ENCODE measurements at regions not wholly inside any gene's neighbourhood (a gene's known extent, or its start where the extent isn't known, plus 50 kb on each side); places are given as distances from the start of the nearest gene placed in this dataset.

GRCh38 chr2:22273853-22274252 is 1111.1 kb upstream of the KLHL29 start:
- no peak for DNase-seq

GRCh38 chr2:22274661-22275060 is 1110.3 kb upstream of the KLHL29 start:
- DNase-seq: no peak

GRCh38 chr2:22276696-22277095 is 1108.3 kb upstream of the KLHL29 start:
- no peak for DNase-seq

- no peak for DNase-seq
Measured at GRCh38 chr2:22279541-22279940, 1105.4 kb upstream of the KLHL29 start.

GRCh38 chr2:22281033-22281432 is 1103.9 kb upstream of the KLHL29 start:
- DNase-seq: peak; percentile 84

GRCh38 chr2:22282220-22282619 is 1102.8 kb upstream of the KLHL29 start:
- no peak for DNase-seq

DNA sequence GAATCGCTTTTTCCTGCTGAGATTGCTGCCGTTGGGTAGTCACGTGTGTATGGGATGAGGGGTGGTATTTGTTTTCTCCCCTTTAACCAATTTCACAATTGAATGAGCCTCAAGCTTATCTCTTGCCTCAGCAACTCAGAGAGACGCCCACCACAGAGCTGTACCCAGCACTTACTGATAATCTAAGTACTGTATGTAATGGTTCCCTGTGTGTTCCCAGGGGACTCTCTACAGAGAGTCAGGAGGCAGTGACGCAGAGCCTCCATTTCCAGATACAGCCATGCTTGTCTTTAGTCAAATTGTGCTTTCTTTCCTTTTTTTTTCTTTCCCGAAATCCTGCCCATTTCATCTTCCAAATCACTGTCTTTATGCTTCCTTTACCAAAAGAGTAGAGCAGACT is 1102.1 kb upstream of the KLHL29 start:
- no peak for DNase-seq

DNA sequence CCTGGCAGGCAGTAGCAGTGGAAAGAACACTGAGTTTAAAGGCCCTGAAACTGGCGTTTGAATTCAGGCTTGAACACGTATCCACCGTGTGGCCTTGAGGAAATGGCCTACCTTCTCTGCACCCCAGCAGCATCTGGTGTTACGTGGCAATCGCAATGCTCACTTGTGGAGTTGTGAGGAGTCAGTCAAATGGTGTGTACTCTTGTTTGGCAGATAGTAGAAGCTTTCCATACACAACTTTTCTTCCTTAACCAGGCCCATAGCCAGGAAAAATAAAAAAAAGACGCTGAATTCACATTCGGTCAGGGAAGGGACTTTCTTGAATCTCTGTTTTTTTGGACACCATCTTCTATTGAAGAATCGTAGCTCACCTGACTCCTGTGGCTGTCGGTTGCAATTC is 1101.5 kb upstream of the KLHL29 start:
- DNase-seq: peak; percentile 46

DNA sequence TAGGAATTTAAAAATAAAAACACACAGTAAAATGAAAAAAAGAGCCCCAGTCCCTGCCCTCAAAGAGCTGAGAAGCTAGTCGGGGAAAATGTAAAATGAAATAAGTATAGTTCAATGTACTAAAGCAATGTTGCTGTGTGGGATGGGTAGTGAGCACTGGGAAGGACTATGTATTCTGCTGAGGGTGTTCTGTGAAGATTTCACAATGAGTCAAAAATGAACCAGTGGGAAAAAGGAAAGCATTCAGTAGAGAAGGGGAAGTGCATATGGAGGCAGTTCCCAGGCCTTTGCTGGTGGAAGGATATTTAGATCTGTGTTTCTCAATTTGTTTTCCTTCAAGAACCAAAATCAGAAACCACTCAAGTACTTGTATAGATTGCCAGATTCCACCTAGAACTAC is 1094.7 kb upstream of the KLHL29 start:
- no peak for DNase-seq

DNA sequence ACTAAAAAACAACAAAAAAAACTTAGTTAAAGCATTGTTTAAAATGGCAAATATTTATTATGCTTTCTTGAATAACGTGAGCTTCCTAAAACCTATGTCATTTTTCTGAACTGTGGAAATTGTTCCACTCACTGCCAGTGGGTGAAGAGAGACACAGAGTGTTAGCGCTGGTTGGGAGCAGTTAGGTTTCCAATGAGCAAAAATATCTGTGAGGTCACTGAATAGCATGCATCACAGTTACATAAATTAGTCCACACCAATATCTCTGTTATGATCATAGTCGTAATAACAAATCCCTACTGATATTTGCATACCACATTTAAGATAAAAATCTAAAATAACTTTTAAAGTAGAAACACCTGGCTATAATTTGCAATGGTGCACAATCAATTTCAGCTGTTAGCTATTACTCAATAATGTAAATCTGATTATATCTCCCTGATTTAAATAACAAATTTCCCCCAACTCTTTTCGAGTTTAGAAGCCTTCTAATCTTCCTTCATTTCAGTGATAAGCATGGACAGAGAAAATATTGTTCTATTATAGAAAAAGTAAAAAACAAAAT is 1094.0 kb upstream of the KLHL29 start:
- no peak for DNase-seq

DNA sequence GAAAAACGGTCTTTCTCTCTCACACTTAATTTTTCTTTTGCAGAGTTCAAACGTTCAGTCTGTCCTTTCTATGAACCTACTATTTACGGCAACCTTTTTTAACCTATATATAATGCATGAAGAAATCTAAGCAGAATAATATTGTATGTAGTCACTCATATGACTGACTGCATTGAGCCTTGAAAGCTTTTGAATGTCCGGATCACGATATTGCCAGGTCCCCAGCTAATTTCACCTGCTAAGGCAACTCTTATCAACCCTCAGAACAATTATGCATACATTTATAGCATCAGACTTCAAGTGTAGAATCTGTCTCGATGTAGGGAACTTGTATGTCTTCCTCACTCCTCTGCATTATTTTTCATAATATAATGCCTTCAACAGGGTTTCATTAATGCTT is 1083.8 kb upstream of the KLHL29 start:
- DNase-seq: no peak

DNA sequence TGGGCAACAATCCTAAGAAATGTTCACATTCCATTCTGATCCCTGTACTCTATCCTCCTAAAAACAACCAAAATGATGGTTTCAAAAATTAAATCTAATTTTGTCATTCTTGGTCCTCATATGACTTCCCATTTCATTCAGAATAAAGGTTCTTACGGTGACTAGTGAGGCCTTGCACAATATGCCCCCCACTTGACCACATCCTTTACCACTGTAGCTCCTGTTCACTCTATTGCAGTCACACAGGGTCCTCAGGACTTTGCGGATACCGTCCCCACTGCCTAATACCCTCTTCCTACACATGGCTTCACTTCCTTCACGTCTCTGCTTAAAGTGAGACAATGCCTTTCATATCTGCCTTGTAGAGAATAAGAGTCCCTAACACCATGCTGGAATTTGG is 1058.7 kb upstream of the KLHL29 start:
- DNase-seq: no peak

- peak; percentile 59 for DNase-seq
Measured at GRCh38 chr2:22329211-22330154, 1055.5 kb upstream of the KLHL29 start.

GRCh38 chr2:22336414-22336813 is 1048.6 kb upstream of the KLHL29 start:
- no peak for DNase-seq

GRCh38 chr2:22340716-22341115 is 1044.3 kb upstream of the KLHL29 start:
- DNase-seq: no peak

DNA sequence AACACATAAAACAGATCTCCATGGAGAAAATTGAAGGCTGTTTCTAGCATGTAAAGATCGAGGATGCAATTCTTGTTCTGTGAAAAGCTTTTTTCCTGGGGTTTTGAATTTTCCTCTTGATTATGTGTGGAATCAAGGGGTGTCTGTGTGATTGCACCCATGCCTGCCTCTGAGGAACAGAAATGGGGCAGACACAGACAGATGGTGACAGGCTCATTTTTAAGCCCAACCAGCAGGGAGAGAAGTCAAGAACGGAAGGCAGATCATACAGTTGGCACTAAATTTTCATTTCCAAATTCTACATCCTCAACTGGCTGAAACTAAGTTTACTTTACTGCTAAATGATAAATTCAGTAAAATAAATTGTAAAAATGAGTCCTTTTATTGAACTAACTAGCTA is 1037.7 kb upstream of the KLHL29 start:
- DNase-seq: no peak

GRCh38 chr2:22350621-22351020 is 1034.4 kb upstream of the KLHL29 start:
- no peak for DNase-seq

DNA sequence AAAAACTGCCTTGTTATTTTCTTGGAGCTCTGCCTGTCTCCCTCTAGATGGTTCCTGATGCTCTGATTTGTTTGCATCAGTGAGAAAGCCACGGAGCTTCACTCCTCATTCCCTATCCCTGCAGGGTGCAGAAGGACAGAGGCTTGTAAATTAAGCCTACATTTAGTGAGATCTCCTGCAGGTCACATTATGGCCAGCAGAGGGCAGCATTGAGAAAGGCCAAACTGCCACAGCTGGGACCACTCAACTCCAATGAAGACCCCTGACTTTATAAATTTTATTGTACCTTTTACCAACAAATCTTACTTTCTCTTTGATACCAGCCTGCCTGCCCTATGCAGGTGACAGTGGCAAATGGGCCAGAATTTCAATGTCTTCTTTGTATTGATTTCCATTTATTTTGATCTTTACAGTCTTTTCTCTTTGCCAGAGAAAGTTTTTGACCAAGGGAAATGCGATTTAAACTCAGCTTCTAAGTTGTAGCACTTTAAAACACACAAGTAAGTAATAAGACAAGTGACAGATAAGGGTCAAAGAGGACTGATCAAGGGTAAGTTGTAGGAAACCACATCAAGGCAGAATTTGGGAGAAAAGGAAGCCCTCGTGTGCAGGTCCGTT is 1029.1 kb upstream of the KLHL29 start:
- DNase-seq: peak; percentile 77

- DNase-seq: peak; percentile 32
Measured at GRCh38 chr2:22359071-22359672, 1025.8 kb upstream of the KLHL29 start.

- DNase-seq: no peak
Measured at GRCh38 chr2:22360735-22361374, 1024.1 kb upstream of the KLHL29 start.

DNA sequence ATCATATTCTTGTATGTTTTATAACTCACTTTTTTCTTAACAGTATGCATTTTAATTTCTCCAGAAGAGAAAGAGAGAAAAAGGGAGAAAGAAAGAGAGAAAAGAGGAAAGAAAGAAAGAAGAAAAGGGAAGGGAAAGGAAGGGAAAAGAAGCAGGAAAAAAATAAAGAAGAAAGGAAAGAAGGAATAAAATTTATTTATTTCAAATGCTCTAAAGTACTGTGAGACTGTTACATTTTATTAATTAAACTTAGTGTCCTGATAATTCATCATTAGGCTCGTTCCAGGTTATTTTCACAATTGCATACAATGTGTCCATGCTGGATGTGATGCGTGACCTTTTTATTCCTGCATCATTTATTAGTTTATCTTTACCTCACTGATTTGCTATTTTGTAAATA is 1023.4 kb upstream of the KLHL29 start:
- DNase-seq: no peak

GRCh38 chr2:22375096-22375495 is 1009.9 kb upstream of the KLHL29 start:
- no peak for DNase-seq

DNA sequence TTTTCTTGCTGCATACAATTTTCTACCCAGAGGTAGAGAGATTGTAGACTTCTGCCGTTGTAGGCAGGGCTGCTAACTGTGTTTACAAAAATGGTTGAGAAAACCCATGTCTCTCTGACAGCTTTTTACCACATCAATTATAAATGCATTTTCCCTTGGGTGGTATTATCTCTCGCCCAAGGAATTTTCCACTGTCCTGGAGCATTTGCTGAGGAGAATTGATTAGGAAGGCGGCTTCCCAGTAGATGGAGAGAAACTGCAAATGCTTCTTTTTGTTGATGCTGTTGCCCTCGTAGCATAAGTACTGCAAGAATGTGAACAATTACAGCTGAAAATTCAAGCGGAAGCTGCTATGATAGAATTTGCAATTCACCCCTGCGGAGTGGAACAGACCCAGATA is 1007.7 kb upstream of the KLHL29 start:
- peak; percentile 73 for DNase-seq

All from tongue (tissue), 1 donor.